ENCODE measurements at regions not wholly inside any gene's neighbourhood (a gene's known extent, or its start where the extent isn't known, plus 50 kb on each side); places are given as distances from the start of the nearest gene placed in this dataset.

DNA sequence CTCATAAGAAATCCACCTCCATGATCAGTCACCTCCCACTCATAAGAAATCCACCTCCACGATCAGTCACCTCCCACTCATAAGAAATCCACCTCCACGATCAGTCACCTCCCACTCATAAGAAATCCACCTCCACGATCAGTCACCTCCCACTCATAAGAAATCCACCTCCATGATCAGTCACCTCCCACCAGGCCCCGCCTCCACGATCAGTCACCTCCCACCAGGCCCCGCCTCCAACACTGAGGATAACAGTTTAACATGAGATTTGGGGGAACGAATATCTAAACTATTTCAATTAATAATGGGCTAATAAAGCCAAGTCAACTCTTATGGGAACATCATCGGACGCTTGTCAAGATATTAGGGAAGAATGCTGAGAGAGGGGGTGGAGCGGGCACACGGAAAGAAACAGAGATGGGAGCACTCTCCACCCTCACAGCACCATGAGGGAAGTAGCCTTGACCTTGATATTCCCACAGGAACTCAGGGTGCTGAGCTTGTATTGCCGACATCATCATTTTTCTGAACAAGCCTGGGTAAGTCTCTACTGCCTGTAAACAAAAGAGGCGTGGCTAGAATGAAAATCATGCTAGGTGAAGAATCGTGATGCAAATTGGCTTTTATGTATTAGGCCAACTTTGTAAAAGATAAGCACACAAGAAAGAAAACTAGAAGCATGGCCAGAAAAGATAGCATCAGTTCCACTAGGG lies 303.5 kb upstream of the KLF6 start:
- no peak overlapping the region for H3K4me3 ChIP-seq (ENCODE audit: control insufficient read depth, low read depth, low read length)
- TF ChIP-seq, protein P1, sequence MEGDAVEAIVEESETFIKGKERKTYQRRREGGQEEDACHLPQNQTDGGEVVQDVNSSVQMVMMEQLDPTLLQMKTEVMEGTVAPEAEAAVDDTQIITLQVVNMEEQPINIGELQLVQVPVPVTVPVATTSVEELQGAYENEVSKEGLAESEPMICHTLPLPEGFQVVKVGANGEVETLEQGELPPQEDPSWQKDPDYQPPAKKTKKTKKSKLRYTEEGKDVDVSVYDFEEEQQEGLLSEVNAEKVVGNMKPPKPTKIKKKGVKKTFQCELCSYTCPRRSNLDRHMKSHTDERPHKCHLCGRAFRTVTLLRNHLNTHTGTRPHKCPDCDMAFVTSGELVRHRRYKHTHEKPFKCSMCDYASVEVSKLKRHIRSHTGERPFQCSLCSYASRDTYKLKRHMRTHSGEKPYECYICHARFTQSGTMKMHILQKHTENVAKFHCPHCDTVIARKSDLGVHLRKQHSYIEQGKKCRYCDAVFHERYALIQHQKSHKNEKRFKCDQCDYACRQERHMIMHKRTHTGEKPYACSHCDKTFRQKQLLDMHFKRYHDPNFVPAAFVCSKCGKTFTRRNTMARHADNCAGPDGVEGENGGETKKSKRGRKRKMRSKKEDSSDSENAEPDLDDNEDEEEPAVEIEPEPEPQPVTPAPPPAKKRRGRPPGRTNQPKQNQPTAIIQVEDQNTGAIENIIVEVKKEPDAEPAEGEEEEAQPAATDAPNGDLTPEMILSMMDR (IDR thresholded peaks at IDR 0.05; ENCODE audit: control insufficient read depth, insufficient read depth, low read depth, low read length, missing control alignments) = no peak
- DNase-seq (ENCODE audit: low read depth) = no peak

GRCh38 chr10:4086131-4086898 lies 301.3 kb upstream of the KLF6 start:
- H3K4me3 ChIP-seq (ENCODE audit: control insufficient read depth, low read depth, low read length) = no peak overlapping the region
- DNase-seq (ENCODE audit: low read depth) = no peak
- TF ChIP-seq, protein P1 (IDR thresholded peaks at IDR 0.05; ENCODE audit: control insufficient read depth, insufficient read depth, low read depth, low read length, missing control alignments) = no peak

DNA sequence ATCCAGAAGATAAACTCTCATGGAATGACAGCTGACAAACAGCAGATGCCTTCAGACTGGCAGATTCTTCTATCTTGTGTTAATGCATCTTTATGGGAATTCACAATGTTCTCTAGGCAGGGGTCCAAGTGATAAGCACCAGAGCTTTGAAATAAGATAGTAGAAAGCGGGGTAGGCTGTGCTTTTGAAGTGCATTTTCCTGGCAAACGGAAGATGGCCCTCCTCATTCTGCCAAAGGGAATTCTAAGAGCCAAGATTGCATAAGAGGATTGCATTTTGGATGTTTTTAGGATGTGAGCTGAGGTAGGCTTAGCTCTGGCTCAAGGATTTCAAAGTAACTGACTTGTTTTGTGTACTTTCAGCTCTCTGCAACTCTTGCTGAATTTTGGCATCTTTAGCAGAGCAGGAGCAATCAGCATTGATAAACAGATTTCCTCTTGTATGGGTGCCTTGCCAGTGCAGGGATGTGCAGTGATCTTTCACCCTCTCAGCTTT lies 298.5 kb upstream of the KLF6 start:
- DNase-seq (ENCODE audit: low read depth) = no peak
- no peak overlapping the region for H3K4me3 ChIP-seq (ENCODE audit: control insufficient read depth, low read depth, low read length)
- TF ChIP-seq, protein P1 (IDR thresholded peaks at IDR 0.05; ENCODE audit: control insufficient read depth, insufficient read depth, low read depth, low read length, missing control alignments) = no peak

GRCh38 chr10:4082861-4083260 lies 297.9 kb upstream of the KLF6 start:
- H3K4me3 ChIP-seq (ENCODE audit: control insufficient read depth, low read depth, low read length) = no peak overlapping the region
- TF ChIP-seq, protein P1 (IDR thresholded peaks at IDR 0.05; ENCODE audit: control insufficient read depth, insufficient read depth, low read depth, low read length, missing control alignments) = no peak
- no peak for DNase-seq (ENCODE audit: low read depth)

GRCh38 chr10:4081685-4082111 lies 296.7 kb upstream of the KLF6 start:
- no peak overlapping the region for H3K4me3 ChIP-seq (ENCODE audit: control insufficient read depth, low read depth, low read length)
- TF ChIP-seq, protein P1 (IDR thresholded peaks at IDR 0.05; ENCODE audit: control insufficient read depth, insufficient read depth, low read depth, low read length, missing control alignments) = no peak
- no peak for DNase-seq (ENCODE audit: low read depth)

DNA sequence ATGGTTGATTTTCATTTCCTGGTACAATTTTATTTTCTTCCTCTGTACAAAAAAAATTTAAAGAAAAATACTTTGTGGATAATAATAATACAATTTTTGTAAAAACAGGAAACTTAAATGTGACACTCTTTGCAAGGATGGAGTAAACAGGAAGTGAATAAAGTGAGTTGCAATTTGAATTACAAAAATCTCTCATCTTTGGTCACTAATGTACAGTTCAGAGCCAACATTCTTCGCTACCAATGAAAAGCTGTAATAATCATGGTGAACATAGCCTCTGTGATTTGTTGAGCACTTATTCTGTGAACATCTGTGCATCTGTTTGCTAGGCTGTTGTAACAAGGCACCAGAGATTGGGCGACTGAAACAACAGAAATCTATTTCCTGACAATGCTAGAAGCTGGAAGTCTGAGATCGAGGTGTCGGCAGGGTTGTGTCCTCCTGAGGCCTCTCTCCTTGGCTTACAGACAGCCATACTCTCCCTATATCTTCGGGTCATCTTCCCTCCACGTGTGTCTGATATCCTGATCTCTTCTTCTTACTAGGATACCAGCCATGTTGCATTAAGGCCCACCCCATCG lies 295.3 kb upstream of the KLF6 start:
- H3K4me3 ChIP-seq (ENCODE audit: control insufficient read depth, low read depth, low read length) = no peak overlapping the region
- TF ChIP-seq, protein P1 (IDR thresholded peaks at IDR 0.05; ENCODE audit: control insufficient read depth, insufficient read depth, low read depth, low read length, missing control alignments) = no peak
- no peak for DNase-seq (ENCODE audit: low read depth)

Measured in AG09309 (cell line).